GM18511 (cell line): ENCODE measurements at regions not wholly inside any gene's neighbourhood (a gene's known extent, or its start where the extent isn't known, plus 50 kb on each side); places are given as distances from the start of the nearest gene placed in this dataset.
"Not testable (repeated sequence)": the region's sequence is repeated elsewhere in the genome, so short reads cannot be mapped to it uniquely, and the experiment has no call there.

Source experiments
- ATAC-seq: cut with Tn5 transposase; IDR thresholded peaks from one replicate; pipeline ENCODE4 v1.9.1; 2021; ENCODE audit warnings: mild to moderate bottlenecking, moderate library complexity; ENCODE audit not compliant: unreplicated experiment

- no peak for ATAC-seq
Measured at GRCh38 chr13:65964672-65965071, 1265.5 kb downstream of the PCDH9 start.

GRCh38 chr13:65959305-65959704 is 1270.8 kb downstream of the PCDH9 start:
- ATAC-seq: no peak

GRCh38 chr13:65946387-65946786 is 1283.7 kb downstream of the PCDH9 start:
- ATAC-seq: no peak

- no peak for ATAC-seq
Measured at GRCh38 chr13:65943708-65944107, 1286.4 kb downstream of the PCDH9 start.

GRCh38 chr13:65943024-65943423 is 1287.1 kb downstream of the PCDH9 start:
- no peak for ATAC-seq

GRCh38 chr13:65940720-65941119 is 1289.4 kb downstream of the PCDH9 start:
- no peak for ATAC-seq

GRCh38 chr13:65937251-65937650 is 1292.9 kb downstream of the PCDH9 start:
- no peak for ATAC-seq

GRCh38 chr13:65936249-65936648 is 1293.9 kb downstream of the PCDH9 start:
- no peak for ATAC-seq

GRCh38 chr13:65932587-65933239 is 1297.4 kb downstream of the PCDH9 start:
- no peak for ATAC-seq

GRCh38 chr13:65932013-65932412 is 1298.1 kb downstream of the PCDH9 start:
- ATAC-seq: no peak

GRCh38 chr13:65929436-65929835 is 1300.7 kb downstream of the PCDH9 start:
- no peak for ATAC-seq

GRCh38 chr13:65926750-65927171 is 1303.4 kb downstream of the PCDH9 start:
- peak; percentile 75 for ATAC-seq

GRCh38 chr13:65922846-65923245 is 1307.3 kb downstream of the PCDH9 start:
- not testable (repeated sequence) for ATAC-seq

GRCh38 chr13:65921933-65922332 is 1308.2 kb downstream of the PCDH9 start:
- no peak for ATAC-seq

- no peak for ATAC-seq
Measured at GRCh38 chr13:65917731-65918130, 1312.4 kb downstream of the PCDH9 start.

- no peak for ATAC-seq
Measured at GRCh38 chr13:65915195-65915594, 1314.9 kb downstream of the PCDH9 start.

- no peak for ATAC-seq
Measured at GRCh38 chr13:65914716-65915115, 1315.4 kb downstream of the PCDH9 start.

GRCh38 chr13:65913173-65913572 is 1317.0 kb downstream of the PCDH9 start:
- no peak for ATAC-seq

- no peak for ATAC-seq
Measured at GRCh38 chr13:65912516-65912915, 1317.6 kb downstream of the PCDH9 start.

- no peak for ATAC-seq
Measured at GRCh38 chr13:65911546-65912193, 1318.5 kb downstream of the PCDH9 start.

GRCh38 chr13:65909501-65909900 is 1320.6 kb downstream of the PCDH9 start:
- no peak for ATAC-seq

GRCh38 chr13:65907666-65908525 is 1322.2 kb downstream of the PCDH9 start:
- no peak for ATAC-seq
